HG03064 (cell line): ENCODE measurements at regions not wholly inside any gene's neighbourhood (a gene's known extent, or its start where the extent isn't known, plus 50 kb on each side); places are given as distances from the start of the nearest gene placed in this dataset.

Experiments
- ATAC-seq: cut with Tn5 transposase; IDR thresholded peaks from one replicate; pipeline ENCODE4 v1.9.1; 2021; ENCODE audit warnings: low read depth; ENCODE audit not compliant: unreplicated experiment

DNA sequence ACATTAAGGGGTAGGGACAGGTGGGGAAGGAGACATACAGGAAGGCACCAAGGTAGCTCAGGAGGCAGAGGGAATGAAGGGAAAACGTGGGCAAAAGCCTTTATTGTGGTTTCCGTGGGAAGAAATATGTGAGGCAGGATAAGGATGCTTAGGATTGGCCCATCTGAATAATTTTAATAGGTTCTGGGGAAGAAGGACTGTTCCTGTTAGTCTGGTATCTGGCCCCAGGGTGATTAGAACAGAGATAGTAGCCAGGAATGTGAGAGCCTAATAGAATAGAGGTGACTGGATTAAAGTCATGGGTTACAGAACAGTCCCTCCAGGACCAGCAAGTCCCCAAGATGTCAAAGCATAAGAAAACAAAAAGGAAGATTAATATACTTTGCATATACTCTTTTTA is 545.2 kb upstream of the CAMK1G start:
- no peak for ATAC-seq

DNA sequence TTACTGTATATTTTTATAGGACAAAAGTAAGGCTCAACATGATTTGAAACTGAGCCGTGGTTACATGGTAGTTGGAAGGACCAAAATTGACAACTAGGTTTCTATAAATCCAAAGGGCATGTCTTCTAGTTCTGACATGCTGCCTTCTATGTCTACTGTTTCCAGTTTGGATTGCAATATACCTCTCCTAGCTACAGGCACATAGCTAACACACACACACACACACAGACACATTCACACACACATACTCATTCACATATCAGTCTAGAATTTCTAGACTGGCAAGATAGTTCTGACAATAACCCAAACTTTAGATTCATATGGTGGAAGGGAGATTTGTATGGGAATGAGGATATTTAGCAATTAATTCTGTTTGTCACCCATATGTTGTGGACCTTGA is 544.8 kb upstream of the CAMK1G start:
- ATAC-seq = no peak

DNA sequence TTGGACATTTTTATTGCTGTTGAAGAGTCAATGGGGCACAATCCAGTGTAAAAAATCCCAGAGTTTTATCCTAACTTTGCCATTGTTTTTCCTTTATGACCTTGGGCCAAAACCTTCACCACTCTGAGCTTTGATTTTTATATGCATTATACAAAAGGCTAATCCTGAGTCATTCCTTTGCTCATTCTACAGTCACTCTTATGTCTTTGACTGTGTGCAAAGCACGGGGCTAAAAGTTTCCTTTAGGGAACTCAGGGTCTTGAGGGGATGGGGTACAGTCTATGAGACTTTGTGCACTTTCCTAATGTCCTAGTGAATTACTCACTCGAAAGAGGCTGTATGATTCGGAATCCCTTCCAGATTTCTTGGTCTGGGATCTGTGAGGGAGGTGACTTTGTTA is 543.2 kb upstream of the CAMK1G start:
- no peak for ATAC-seq

DNA sequence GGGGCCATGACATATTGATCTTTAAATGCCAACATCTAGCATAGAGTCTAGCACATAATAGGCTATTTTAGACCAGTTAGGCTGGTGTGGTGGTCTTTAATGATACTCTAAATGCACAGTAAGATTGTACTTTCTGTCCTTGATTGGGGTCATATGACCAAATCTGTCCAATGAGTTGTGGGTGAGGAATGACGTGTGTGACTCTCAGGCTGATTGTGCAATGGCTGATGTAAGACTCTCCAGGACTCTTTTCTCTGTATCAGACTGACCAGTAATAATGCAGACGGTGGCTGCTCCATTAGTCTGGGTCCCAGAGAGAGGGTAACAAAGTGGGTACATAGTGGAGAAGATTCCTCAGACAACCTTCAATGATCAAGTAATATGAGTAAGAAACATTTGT is 541.6 kb upstream of the CAMK1G start:
- ATAC-seq = no peak

DNA sequence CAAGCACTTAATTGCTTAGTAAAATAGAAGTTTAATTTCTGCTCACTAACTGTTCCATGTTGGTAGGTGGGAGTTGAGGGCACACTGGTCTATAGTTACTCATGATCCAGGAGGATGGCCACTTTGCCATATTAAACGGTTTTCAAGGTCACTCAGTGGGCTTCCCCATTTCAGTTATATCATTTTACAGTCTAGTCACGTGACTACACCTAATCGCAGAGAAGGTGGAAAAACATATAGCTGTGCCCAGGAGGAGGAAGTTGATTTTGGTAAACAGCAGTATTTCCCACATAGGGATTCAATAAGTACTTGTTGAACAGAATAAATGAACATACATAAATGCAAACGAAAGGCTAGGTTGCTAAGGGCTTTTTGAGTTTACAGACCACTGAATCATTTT is 541.1 kb upstream of the CAMK1G start:
- ATAC-seq = no peak

DNA sequence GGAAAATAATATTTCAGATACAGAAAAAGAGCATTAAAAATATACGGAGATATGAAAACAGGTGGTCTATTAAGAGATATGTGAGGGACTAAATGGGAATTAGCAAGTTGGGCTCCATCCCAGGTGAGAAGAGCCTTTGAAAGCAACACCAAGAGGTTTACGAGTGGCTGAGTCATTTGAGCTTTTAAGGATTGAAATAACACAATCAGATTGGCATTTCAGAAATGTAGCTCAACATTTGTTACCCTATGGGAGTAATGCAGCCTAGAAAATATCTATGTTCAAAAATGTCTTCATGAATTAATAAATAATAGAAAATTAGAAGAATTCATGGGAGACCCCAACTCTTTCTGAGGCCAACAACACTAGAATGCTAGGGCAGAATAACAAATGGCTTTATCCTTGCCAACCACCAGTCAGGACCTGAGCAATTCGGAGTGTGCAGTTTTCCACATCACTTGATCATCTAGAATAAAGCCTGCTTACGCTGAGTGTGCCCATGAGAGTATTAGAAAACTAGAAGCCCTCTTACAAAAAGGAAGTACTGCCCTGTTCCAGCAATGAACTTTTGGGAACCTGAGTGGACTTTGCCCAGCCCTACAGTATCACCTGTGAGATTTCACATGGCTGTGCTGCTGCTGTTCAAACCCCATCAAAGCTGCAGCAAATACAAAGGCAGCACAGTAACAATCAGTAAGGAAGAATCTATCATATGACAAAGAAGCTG is 538.0 kb upstream of the CAMK1G start:
- ATAC-seq = no peak

DNA sequence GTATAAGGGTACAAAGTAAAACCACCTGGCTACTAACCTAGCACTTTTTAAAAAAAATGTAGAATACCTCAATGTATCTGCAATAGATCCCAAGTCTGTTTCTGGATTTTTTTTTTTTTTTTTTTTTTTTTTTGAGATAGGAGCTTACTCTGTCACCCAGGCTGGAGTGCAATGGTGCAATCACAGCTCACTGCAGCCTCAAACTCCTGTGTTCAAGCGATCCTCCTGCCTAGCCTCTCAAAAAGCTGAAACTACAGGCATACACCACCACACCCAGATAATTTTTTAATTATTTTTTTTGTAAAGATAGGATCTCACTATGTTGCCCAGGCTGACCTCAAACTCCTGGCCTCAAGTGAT is 537.5 kb upstream of the CAMK1G start:
- ATAC-seq = no peak

DNA sequence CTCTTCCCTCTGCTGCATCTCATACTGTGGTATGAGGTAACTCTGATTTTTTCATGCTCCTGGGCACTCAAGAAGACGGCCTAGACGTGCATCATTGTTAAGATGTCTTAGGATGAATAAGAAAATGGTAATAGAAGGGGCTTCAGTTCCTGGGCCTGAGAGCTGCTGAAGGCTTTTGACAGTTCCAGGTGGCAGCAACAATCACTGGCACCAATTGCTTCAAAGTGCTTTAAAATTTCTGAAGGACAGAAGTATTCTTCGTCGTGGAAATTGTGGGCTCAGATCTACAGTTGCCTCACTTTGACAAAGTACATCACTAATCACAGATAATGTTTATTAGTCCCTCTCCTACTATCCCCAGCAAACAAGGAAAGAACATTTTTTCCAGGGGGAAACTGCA is 536.6 kb upstream of the CAMK1G start:
- ATAC-seq = no peak

DNA sequence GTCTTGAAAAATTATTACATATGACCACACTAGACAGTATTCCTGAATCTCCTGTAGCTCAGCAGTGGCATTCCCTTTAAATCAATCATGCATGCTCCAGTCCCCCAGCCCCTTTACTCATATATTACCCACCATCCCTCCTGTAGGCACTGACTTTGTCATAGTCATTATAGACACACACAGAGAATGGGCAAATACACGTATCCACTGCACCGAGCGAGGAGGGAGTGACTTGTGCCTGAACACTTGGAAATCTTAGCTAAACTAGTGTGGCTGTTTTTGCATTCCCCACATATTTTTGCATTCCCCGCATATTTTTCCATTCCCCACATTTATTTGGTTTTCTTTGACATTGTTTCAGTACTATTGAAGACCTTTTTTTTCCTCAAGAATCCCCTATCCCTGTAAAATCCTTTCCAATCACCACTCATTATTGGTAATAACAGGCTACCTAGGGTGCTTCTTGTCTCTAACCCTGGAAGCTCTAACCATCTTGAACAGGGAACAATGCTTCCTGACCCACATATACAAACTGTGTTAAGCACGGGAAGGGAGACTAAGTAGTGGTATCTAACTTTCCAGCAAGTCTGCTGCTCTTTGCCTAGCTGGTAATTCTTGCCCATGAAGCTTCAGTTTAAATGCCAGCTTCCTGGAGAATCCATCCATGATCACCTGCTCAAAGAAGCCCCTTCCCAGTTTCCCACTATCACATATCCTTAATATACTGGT is 534.4 kb upstream of the CAMK1G start:
- ATAC-seq = no peak

DNA sequence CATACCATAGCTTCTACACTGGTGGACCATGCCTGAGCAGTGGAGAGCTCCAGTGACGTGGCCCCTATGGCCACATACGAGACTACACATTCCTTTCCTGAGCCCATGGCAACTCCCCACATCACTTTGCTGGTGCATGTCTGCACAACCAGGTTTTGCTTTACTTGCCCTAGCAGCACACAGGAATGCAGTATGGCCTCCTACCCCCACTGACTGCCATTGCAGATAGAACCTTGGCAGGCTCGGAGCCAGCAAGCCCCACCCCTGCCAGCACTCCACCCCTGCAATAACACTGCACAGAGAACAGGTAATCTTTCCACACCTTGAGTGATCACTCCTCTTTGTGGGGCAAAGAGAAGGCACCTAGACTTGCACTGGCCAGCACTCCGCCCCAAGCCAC is 531.9 kb upstream of the CAMK1G start:
- ATAC-seq = no peak

DNA sequence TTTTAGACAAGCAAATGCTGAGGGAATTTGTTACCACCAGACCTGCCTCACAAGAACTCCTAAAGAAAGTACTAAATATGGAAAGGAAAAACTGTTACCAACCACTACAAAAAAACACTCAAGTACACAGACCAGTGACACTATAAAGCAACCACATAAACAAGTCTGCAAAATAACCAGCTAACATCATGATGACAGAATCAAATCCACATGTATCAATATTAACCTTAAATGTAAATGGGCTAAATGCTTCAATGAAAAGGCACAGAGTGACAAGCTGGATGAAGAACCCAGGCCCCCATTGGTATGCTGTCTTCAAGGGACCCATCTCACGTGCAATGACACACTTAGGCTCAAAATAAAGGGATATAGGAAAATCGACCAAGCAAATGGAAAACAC is 529.9 kb upstream of the CAMK1G start:
- ATAC-seq = no peak

DNA sequence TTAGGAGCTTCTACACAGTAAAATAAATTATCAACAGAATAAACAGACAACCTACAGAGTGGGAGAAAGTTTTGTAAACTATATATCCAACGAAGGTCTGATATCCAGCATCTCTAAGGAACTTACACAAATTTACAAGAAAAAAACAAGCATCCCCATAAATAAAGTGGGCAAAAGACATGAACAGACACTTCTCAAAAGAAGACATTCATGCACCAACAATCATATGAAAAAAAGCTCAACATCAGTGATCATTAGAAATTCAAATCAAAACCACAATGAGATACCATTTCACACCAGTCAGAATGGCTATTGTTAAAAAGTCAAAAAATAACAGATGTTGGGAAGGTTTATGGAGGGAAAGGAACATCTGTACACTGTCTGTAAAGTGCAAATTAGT is 526.4 kb upstream of the CAMK1G start:
- ATAC-seq = no peak

DNA sequence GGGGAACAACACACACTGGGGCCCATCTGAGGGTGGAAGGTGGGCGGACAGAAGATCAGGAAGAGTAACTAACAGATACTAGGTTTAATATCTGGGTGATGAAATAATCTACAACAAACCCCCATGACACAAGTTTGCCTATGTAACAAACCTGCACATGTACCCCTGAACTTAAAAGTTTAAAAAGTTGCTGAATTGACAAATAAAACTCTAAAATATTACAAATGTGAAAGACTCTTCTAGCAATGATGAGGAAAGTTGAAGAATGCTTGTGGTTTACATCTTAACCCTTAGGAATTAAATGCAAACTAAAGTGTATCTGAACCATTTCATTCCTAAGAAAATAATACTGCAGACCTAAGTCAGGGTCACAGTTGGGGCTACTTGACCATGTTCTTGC is 525.6 kb upstream of the CAMK1G start:
- ATAC-seq = no peak

DNA sequence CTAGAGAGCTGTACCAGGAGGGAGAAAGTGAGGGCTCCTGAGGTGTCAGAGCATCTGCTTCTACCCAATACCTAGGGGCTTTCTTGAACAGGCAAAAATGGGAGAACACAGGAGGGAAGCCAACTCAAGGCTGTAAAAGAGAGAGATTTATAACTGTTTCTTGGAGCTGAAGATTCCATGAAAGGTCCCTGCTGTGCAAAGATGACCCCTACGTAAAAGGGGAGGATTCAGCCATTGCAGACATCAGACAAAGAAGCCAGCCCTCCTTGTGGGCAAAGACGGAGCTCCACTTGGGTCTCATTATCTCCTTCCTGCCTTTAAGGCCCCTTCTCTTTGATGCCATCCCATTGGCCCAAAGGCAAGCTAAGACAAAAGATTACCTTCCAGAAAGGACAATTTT is 524.1 kb upstream of the CAMK1G start:
- ATAC-seq = no peak

DNA sequence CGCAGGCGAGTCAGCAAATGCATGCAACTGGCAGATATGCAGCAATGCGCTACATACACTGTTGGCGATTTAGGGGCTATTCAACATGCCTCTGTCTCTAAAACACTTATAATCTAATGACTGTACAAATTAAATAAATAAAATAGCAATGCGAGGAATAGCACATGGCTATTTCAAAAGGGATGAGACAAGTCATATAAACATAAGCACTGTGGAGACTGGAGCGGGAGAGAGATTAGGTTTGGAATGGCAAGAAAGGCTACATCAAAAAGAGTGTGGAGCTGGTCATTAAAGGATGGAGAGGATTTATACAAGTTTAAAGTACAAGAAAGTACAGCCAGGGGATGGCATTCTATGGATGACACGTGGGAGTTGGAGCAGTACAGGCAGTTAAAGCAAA is 523.5 kb upstream of the CAMK1G start:
- no peak for ATAC-seq

DNA sequence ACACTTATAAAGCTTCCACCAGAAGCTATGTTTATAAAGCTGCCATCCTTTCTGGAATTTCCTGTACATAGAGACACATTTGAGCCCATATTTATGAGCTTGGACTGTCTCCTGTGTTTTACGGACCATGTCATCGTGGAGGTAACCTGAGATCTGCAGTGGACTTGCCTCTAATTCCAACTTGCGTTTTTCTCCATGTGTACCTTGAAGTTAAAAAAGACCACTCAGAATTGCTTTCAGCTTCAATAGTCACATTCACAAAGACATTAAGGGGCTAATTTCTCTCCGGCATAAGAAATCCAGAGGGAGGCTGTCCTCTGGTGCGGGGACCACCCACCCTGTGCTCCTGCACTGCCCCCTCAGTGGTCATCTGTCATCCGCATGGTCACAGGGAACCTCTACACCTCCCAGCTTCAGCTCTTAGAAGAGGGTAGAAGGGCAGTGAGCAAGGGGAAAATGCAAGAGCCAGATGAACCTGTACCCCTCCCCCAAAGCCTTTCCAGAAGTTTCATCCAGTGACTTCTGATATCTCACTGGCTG is 521.4 kb upstream of the CAMK1G start:
- ATAC-seq = no peak

DNA sequence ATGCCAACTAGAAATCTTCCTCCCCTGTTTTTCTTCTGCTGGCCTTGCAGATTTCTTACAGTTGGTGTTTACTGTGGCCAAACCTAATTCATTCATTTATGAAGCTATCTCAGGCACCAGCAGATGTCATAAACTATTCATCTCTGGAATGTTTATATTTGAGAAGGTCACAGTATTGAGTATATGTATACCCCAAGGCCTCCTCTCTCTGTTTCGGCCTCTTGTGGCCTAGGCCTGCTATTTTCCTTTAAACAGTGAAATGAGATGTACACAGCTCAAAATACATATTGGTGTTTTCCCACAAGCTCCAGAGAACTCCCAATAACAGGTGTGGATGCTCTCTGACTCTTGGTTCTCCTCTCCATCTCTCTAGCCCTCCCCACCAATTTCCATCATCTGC is 520.7 kb upstream of the CAMK1G start:
- ATAC-seq = peak; percentile 61

DNA sequence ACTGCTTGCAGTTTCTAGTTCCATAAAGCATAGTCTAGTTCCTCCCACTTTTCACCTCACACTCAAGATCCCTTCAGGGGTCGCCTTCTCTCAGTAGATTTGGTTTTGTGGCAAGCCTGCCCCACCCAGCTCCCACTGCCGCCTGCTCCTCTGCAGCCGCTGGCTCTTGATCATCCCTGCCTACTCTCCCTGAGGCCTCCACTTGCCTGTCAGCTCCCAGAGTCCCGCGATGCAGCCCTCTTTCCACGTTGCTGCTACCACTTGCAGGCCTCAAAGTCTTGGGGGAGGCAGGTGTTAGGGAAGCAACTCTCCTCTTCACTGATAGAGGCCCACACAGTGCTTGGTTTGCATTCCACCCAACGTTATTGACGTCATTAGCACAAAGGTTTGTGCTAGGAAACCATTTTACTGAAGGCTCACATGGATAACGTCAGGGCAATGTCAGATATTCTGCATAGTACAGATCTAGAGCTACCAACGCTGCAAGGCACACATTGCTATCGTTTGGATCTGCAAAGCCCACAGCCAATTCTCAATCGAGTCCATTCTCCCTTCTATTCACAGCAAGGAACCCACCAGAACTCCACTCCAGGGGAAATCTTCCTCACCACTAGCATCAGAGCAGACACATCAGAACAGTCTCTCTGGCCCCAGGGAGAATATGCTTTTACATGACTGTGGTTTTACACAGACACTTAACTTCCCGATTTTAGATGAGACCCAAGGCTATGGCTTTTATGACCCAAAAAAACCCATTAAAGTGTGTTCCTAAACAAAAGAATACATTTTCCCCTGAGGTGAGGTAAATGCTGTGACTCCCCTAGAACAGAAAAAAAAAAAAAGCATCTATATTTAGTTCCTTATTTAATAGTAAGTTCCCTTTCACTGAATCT is 519.5 kb upstream of the CAMK1G start:
- ATAC-seq = no peak

DNA sequence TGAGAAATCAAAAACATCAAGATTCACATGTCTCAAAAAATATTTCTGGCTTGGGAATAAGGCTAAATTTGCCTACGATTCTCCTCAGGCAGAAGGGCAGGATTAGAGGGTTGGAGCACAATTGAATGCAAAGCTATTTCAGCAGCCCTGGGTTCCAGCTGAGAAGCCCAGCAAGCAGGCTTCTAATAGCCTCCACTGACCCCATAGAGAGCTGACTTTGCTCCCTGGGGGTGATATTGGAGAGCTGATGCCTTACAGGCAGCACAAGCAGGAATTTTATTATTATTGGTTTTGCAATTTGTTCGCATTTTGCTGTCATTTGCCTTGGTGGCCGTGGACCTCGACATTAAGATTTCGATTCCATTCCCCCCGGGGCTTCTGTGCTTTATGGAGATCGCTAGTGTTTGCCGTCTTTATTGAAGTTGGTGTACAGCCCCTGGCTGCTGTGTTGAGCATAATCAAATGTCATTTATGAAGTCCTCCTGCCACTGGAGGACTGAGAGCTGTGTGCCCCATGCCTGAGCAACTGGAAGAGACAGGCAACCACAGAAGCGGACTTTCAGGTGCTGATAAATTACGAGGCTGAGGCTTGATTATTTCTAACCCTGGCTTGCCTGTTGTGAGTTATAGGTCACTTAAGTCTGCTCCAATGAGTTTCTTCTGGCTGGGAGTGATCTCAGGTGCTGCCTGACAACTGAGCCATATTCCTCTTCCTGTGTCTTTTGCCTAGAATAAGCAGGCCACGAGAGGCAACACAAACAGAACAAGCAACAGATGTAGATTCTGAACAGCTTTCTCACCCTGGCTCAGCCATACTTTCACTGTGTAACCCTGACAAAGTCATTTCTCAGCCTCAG is 518.4 kb upstream of the CAMK1G start:
- no peak for ATAC-seq

DNA sequence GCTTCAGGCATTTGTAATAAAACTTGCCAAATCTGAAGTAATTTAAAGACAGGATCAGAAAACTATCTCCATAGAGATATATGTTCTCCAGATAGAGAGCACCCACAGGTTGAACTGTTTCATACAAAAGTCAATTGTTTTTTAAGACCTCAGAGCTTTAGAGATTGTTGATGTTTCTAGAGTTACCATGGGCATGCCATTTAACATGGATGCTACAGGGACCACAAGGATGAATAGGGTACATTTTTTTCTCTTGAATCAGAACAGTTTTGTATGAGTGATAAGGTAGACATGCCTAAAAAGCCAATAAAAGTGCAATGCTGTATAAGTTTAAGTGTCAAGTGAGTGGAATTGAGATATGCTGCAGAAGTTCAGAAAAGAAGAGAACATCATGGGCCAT is 511.0 kb upstream of the CAMK1G start:
- ATAC-seq = no peak
